GM08714 (cell line): ENCODE measurements at regions not wholly inside any gene's neighbourhood (a gene's known extent, or its start where the extent isn't known, plus 50 kb on each side); places are given as distances from the start of the nearest gene placed in this dataset.

Experiments
- H3K4me3 ChIP-seq: fragments of 200-500 bp; sonication (Bioruptor generic); 2 replicates; pipeline ENCODE4 v1.5.1; 2014; ENCODE audit warnings: mild to moderate bottlenecking, low read length, inconsistent platforms
- ZNF274 ChIP-seq: IDR thresholded peaks from 2 replicates; pipeline ENCODE4 v1.6.1; 2012; ENCODE audit warnings: mild to moderate bottlenecking, low read depth, low read length

DNA sequence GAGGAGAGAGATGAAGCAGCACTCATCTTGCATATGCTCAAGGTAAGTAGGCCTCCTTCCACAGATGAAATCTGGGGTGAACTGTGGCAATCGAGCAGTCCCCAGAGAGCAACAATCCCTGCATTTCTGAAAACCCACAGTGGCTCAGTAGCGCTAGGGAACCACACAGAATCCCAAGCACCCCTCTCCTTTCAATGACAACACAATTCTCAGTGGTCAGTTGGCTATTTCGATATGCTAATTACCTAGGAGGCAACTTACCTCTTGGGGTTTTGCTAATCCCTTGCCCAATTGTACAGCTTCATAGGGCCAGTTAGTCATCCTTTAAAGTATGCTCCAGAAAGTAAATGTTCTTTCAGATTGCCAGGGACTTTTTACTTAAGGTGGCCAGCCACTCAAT lies 1035.7 kb downstream of the BCL11B start:
- no peak overlapping the region for H3K4me3 ChIP-seq
- no peak for TF ChIP-seq ZNF274

DNA sequence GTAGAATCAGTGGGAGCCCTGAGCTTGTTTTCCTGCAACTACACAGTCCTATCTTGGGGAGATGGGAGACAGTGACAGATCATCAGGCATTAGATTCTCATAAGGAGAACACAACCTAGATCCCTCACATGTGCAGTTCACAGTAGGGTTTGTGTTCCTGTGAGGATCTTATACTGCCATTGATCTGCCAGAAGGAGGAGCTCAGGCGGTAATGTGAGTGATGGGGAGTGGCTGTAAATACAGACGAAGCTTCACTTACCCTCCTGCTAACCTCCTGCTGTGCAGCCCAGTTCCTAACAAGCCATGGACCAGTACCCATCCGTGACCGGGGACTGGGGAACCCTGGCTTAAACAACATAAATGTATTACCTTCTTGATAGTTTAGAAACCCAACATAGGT lies 1034.1 kb downstream of the BCL11B start:
- TF ChIP-seq ZNF274: no peak
- no peak overlapping the region for H3K4me3 ChIP-seq

DNA sequence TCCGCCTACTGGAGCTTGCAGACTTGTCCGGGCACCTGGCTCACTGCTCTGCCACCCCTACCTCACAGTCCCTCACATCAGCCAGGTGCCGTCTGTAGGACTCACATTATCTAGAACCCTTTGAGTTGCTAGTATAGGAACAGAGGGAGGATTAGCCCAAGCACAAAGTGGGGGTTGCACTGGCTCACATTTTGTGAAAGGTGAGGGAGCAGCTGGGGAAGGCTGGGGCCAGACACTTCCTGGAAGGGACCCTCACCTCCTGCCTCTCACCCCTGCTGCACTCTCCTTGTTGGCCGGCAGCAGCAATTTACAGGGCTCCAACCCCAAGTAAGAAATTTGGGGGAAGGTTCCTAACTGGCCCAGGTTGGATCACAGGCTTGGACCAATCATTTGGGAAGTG lies 1031.6 kb downstream of the BCL11B start:
- no peak overlapping the region for H3K4me3 ChIP-seq
- TF ChIP-seq ZNF274: no peak

DNA sequence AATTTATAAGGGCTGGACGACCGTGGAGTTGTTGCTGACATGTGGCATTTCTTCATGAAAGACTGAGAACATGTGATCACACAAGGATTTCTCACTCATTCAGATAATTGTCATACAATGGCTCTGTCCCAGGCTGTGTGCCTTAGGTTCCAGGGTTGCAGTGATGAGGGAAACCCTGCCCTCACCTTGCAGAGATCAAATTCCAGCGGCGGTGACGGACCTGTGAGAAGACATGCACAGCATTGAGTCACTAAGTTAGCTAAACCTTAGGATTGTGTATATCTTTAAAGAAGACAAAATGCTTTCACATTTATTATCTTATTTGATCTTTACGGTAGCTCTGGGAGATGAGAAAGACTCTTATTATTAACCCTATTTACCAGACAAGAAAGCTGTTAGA lies 1029.1 kb downstream of the BCL11B start:
- H3K4me3 ChIP-seq: no peak overlapping the region
- no peak for TF ChIP-seq ZNF274

DNA sequence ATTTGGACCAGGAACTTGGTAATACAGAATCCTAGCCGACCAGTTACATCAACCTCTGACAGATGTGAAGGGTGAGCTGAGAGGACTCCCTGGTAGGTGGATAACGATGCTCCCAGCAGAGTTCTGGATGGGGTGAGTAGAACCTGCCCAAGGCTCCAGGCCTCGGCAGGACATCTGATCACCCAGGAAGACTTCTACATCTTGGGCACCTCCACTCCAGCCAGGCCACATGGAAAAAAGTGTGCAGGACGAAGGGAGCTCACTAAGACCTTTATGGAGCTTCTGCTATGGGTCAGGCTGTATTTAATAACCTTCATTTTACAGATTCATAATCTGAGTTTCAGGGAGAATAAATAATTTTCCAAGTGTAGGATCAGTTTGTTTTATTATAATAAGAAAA lies 1028.7 kb downstream of the BCL11B start:
- H3K4me3 ChIP-seq: no peak overlapping the region
- no peak for TF ChIP-seq ZNF274

DNA sequence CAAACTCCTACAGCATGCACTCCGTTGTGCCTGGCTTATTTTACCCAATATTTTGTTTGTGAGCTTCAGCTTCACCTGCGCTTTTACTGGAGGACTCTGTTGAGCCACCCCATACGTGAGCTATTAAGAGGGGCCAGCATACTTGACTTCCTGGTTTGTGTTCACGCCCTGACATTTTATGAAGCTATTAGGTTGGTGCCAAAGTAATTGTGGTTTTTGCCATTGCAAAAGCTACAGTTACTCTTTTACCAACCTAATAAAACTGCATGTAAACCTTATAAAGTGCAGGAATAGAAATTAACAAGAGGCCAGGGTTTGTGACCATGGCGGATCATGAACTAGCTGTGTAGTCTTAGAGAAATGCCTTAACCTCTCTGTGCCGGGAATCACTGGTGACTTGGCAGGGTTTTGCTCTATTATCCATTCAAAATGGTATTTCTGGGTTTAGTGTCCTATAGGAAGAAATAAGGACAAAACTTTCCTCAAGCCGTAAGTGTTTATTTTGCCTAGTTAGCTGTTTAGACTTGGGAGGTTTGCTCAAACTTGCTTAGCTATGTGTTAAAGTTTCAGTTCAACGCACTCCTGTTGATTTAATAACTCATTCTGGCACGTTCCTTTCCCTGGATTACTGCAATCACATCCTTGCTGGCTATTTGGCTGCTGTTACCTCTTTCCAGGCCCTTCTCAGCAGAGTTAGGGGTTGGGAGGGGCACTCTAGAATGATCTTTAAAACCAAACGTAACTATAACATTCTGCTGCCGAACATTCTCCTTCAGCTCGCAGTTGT lies 1027.6 kb downstream of the BCL11B start:
- H3K4me3 ChIP-seq: no peak overlapping the region
- no peak for TF ChIP-seq ZNF274

DNA sequence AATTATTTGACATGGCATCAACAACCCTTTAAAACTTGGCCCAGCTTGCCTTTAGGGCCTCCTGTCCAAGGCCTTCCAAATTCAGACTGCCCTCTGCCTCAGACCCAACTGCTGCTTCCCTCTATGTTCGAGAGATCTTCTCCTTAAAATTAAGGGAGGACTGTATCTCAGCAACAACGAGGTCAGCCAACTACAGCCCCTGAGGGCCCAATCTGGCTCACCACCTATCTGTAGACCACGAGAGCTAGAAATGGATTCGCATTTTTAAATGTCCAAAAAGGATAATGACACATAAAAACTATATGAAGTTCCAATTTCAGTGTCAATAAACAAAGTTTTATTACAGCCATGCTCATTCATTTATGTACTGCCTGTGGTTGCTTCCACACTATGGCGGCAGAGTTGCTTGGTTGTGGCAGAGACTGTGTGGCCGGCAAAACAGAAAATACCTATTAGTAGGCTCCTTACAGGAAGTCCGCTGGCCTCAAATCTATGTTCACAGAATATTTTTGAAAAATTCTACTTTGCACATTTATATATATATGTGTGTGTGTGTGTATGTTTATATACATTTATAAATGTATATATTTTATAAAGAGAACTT lies 1026.9 kb downstream of the BCL11B start:
- TF ChIP-seq ZNF274: no peak

DNA sequence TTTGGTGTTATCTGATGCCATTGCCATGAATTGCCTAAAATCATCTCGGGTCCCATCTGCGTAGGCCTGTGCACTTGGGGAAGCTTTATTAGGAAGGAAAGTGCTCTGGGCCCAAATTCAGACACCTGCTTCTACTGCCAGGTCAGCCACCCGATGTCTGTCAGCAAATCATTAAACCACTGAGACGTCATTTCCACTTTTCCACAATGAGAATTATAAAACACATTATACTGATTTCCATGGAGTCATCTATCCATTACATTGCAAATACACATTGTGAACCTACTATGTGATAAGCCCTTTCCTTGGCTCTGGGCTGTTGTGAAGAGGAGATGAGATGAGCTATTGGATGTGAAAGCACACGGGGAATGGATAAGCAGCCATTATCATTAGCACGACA lies 1022.9 kb downstream of the BCL11B start:
- H3K4me3 ChIP-seq: no peak overlapping the region
- TF ChIP-seq ZNF274: no peak

More for the DNA sequence above, 1026.9 kb downstream of the BCL11B start:
- no peak overlapping the region for H3K4me3 ChIP-seq

DNA sequence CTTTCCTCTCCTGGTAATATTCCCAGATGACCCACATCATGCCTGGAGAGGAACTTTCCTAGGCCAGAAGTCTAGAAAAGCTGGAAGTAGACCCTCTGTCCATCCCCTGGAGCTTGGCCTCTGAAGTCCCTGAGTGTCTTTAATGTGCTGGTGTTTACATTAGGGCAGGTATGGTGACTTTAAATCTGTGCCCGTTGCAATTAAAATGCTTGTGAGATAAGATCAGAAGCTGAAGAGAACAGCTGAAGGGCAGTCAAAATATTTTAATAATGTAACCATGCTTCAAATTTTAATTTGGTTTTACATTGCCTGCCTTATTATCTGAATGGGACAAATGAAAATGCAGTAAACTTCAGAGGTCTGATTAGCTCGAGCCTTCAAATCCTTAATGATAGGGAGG lies 1022.5 kb downstream of the BCL11B start:
- TF ChIP-seq ZNF274: no peak

DNA sequence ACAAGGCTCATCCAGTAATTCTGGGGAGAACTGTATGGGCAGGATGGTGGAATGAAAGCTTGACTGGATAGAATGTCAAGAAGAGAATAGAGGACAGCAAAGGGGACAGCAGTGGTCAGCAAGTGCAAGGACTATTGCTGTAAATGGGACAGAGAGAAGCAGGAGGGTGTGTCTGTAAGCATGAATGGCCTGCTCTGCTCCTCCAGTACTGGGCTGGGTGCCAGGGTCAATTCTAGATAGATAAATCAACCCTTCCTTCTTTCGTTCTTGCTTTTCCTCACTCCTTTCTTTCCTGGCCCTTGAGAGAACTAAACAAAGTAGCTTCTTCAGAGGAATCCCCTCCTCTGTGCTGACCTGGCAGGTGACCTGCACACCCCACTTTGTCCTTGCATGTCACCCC lies 1019.2 kb downstream of the BCL11B start:
- no peak for TF ChIP-seq ZNF274
- H3K4me3 ChIP-seq: no peak overlapping the region

More for the DNA sequence above, 1022.5 kb downstream of the BCL11B start:
- no peak overlapping the region for H3K4me3 ChIP-seq

DNA sequence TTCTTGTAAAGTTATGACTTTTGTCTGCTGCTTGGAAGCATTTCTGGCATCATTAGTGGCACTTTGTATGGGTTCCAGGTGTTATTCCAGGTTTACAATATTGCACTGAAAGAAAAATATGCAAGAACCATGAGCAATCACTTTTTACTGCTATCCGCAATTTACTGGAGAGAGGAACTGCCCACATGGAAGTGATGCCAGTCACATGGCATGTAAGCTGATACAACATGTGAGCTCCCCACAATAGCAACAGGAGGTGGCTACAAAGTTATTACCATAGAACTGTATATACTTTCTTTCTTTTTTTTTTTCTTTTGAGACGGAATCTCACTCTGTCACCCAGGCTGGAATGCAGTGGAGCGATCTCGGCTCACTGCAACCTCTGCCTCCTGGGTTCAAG lies 1012.1 kb downstream of the BCL11B start:
- no peak for TF ChIP-seq ZNF274
- no peak overlapping the region for H3K4me3 ChIP-seq

DNA sequence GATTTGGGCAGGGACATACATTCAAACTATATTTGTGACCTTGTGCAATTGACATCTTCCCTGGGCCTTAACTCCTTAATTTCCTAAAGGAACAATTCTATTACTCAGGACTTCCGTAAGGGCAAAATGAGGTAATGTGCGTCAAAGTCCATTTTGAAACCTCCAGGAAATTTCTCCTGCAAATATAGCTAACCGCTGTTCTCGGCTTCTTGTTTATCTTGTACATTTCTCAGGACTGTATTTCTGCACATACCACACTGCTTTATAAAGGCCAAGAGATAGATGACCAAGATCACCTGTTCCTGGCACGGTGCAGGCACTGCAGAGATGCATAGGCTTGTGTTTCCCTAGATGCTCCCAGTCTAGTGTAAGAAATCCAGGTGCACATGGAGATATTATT lies 1009.4 kb downstream of the BCL11B start:
- no peak overlapping the region for H3K4me3 ChIP-seq
- TF ChIP-seq ZNF274: no peak

DNA sequence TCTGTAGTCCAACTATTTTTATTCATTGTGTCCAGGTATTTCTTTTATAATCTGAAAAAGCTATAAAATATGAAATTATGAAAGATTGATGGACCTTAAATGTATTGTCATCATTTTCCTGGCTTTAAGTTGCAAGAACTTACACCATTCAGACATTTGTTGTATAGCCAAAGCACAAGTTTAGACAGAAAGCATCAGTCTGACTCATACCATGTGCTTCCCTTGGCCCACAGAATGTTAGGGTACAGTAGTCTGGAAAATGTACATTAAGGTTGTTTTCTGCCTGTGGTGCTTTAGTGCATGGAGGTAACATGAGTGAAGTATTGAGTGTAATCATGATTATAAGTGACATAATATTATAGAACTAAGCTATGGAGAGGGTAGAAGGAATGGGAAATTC lies 1002.5 kb downstream of the BCL11B start:
- TF ChIP-seq ZNF274: no peak
- no peak overlapping the region for H3K4me3 ChIP-seq

DNA sequence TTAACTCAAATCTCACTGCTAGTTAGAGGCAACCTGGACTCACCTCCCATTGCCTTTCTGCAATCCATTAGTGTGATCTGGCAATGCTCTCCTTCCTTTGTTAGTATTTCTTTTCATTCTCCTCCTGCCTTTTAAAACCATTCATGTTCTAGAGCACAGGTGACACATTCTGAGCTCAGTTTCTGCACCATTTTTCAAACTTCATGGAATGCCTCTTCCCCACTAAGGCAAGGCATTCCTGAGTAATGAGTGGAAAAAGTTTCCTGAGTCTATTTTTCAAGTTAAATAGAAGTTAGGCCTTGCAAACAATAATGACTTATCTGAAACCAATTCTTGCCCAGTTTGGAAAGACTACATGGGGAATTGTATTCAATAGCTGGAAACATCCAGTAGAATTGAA lies 1001.8 kb downstream of the BCL11B start:
- no peak for TF ChIP-seq ZNF274
- no peak overlapping the region for H3K4me3 ChIP-seq

DNA sequence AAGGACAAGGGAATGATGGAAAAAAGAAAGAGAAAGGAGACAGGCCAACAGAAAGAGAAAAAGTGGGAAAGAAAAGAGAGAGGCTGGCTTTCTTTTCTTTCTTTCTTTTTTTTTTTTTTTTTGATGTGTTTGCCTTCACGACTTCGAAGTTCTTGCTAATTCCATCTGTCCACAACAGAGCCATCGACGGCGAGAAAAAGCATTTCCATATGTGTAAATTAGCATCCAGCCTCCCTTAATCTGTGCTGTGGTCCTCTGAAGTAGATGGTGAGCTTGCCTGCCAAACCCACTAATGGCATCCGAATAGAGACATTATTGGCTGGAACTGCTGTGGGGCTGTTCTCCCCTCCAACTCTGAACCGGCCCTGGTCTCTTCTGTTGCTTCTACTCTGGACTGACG lies 997.4 kb downstream of the BCL11B start:
- TF ChIP-seq ZNF274: no peak

DNA sequence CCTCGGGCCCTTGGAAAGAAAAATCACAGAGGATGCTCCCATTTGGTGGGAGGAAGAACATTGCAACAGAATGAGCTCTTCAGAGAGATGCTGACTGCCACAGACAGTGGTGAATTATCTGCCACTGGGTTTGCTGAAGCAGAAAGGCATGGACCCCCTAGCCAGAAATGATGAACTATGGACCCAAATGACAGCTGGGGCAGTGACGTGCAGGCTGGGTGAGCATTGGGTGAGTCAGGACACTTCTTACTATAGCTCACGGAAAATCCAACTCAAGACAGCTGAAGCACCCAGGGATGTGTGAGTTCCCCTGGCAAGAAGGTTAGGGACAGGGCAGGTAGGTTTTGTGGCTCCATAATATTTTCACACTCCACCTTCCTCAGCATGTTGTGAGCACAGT lies 993.2 kb downstream of the BCL11B start:
- TF ChIP-seq ZNF274: no peak
- no peak overlapping the region for H3K4me3 ChIP-seq

More for the DNA sequence above, 997.4 kb downstream of the BCL11B start:
- no peak overlapping the region for H3K4me3 ChIP-seq

DNA sequence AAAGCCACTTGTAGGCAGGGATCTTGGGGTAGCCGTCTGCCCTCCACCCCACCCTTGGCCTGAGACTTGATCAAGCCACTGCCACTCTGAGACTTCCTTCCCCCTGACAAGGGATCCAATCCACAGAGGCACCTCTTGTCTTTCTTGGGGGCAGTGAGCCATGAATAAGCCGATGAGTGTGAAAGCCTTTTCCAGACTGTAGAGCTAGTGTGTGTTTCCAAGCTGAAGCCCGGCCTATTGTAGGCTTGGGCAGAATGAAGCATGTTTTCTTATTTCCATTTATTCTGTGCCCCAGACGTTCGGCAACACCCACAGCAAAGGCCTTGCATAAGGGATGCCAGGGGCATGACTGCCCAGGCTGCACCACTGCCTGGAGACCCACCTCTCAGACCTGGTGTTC lies 991.6 kb downstream of the BCL11B start:
- no peak for TF ChIP-seq ZNF274

More for the DNA sequence above, 991.6 kb downstream of the BCL11B start:
- no peak overlapping the region for H3K4me3 ChIP-seq
